K562 (cell line): ENCODE measurements at regions not wholly inside any gene's neighbourhood (a gene's known extent, or its start where the extent isn't known, plus 50 kb on each side); places are given as distances from the start of the nearest gene placed in this dataset.

ENCODE experiments used
- ATAC-seq: fragments of 200-7000 bp; cut with Tn5 transposase; 3 replicates; pipeline ENCODE4 v1.9.1; 2020; ENCODE audit warnings: moderate library complexity
- BruUV-seq: library from RNA; stranded (reverse); fragments of 400-500 nt; replicated peaks from 2 replicates; lab custom pipeline; 2021; lab: Mats Ljungman, UMichigan
- CTCF ChIA-PET: fragments of 300-600 bp; formaldehyde crosslinking; extraction: SDS; loops from one replicate; lab custom pipeline; 2021; ENCODE audit warnings: low intra/inter-chr PET ratio; lab: Yijun Ruan, JAX
- POLR2A ChIA-PET: fragments of 300-600, 350-650 bp; sonication (Branson Sonifier 250); formaldehyde crosslinking; extraction: SDS; loops from one replicate; lab custom pipeline; 2021; ENCODE audit warnings: antibody characterized with exemption, inconsistent platforms; lab: Yijun Ruan, JAX
- DNase-seq, 4 experiments: peaks; one replicate each; pipeline versions ENCODE4 v3.0.0 to v3.0.0-alpha.2; 2011 to 2018; ENCODE audit warnings: low spot score in 3 of 4, mixed read lengths in 3 of 4; ENCODE audit errors: extremely low read depth in 1 of 4
- FAIRE-seq: peaks from 2 replicates; lab custom pipeline; 2011; peaks lifted over from hg19 to GRCh38; lab: Jason Lieb, UNC
- H2AFZ ChIP-seq: 2 replicates; pipeline ENCODE4 v1.6.0; 2011; ENCODE audit warnings: low read depth, low read length, control low read depth, inconsistent platforms
- H3K27ac ChIP-seq: fragments of 200-600 bp; 3 replicates; pipeline ENCODE4 v1.8.0; 2011; ENCODE audit warnings: low read depth, mild to moderate bottlenecking, control low read depth, inconsistent platforms, low read length, moderate library complexity, mixed read lengths; ENCODE audit errors: extremely low read depth
- H3K27me3 ChIP-seq, 2 experiments: fragments of 300-600 bp in 1 of 2; 2 replicates in 1 of 2; 3 replicates in 1 of 2; pipeline versions ENCODE4 v1.6.0 to v1.8.0; 2011; ENCODE audit warnings: inconsistent platforms in 2 of 2, low read length in 2 of 2, mild to moderate bottlenecking in 1 of 2, mixed read lengths in 1 of 2, moderate library complexity in 1 of 2; ENCODE audit not compliant: control insufficient read depth in 2 of 2, insufficient read depth in 2 of 2
- H3K36me3 ChIP-seq: fragments of 300-600 bp; 3 replicates; pipeline ENCODE4 v1.8.0; 2011; ENCODE audit warnings: mild to moderate bottlenecking, low read length, inconsistent platforms; ENCODE audit not compliant: control insufficient read depth, insufficient read depth
- H3K4me1 ChIP-seq, 2 experiments: fragments of 200-600 bp in 1 of 2; replicated peaks in 1 of 2; 2 replicates in 1 of 2; 3 replicates in 1 of 2; pipeline versions ENCODE4 v1.5.1 to v1.8.0; 2011; ENCODE audit warnings: inconsistent platforms in 2 of 2, low read length in 2 of 2, mild to moderate bottlenecking in 1 of 2, mixed read lengths in 1 of 2, moderate library complexity in 1 of 2; ENCODE audit not compliant: control insufficient read depth in 2 of 2, insufficient read depth in 2 of 2
- H3K4me2 ChIP-seq: 2 replicates; pipeline ENCODE4 v1.6.1; 2011; ENCODE audit warnings: low read length, control low read depth, inconsistent platforms, mixed read lengths; ENCODE audit not compliant: insufficient read depth
- H3K4me3 ChIP-seq: fragments of 200-600 bp; sonication (generic), shearing (Covaris generic); 2 replicates; pipeline ENCODE4 v1.5.1; 2016; ENCODE audit warnings: control low read depth, inconsistent platforms
- H3K79me2 ChIP-seq: fragments of 200-600 bp; 3 replicates; pipeline ENCODE4 v1.8.0; 2011; ENCODE audit warnings: low read length, inconsistent platforms; ENCODE audit not compliant: control insufficient read depth, insufficient read depth
- H3K9ac ChIP-seq, 2 experiments: 2 replicates each; pipeline versions ENCODE4 v1.6.0 to v1.6.1; 2011; ENCODE audit warnings: low read depth in 2 of 2, low read length in 2 of 2, control low read depth in 1 of 2, inconsistent platforms in 1 of 2, mild to moderate bottlenecking in 1 of 2, mixed read lengths in 1 of 2; ENCODE audit not compliant: insufficient read depth in 1 of 2
- H3K9me1 ChIP-seq: one replicate; pipeline ENCODE4 v1.6.0; 2011; ENCODE audit warnings: inconsistent platforms, mild to moderate bottlenecking, low read length, moderate library complexity; ENCODE audit not compliant: control insufficient read depth, insufficient read depth
- H3K9me3 ChIP-seq: replicated peaks from 2 replicates; pipeline ENCODE4 v1.5.1; 2011; ENCODE audit warnings: low read depth, low read length, inconsistent platforms; ENCODE audit not compliant: control insufficient read depth, insufficient read depth
- H4K20me1 ChIP-seq: replicated peaks from 2 replicates; pipeline ENCODE4 v1.6.1; 2011; ENCODE audit warnings: low read length, inconsistent platforms, mixed read lengths; ENCODE audit not compliant: control insufficient read depth, insufficient read depth
- HNRNPK ChIP-seq: fragments of 200-400 bp; formaldehyde crosslinking; IDR thresholded peaks from one replicate; pipeline ENCODE4 v1.6.1; 2018; ENCODE audit warnings: mild to moderate bottlenecking, low read depth, low read length; ENCODE audit not compliant: poor library complexity, severe bottlenecking
- LEF1 ChIP-seq: fragments of 450-650 bp; IDR thresholded peaks from 2 replicates; pipeline ENCODE4 v1.6.1; 2016; ENCODE audit warnings: mild to moderate bottlenecking
- MCM2 ChIP-seq: fragments of 450-650 bp; IDR thresholded peaks from 2 replicates; pipeline ENCODE4 v1.6.1; 2017; ENCODE audit warnings: low read depth, mild to moderate bottlenecking
- NFIC ChIP-seq: fragments of 450-650 bp; IDR thresholded peaks from 2 replicates; pipeline ENCODE4 v1.6.1; 2017; ENCODE audit warnings: mild to moderate bottlenecking, inconsistent platforms
- PHB ChIP-seq: fragments of 250-450 bp; sonication (Bioruptor Pico); IDR thresholded peaks from 2 replicates; pipeline ENCODE4 v1.5.0; 2021
- PYGO2 ChIP-seq: fragments of 450-650 bp; IDR thresholded peaks from 2 replicates; pipeline ENCODE4 v1.6.1; 2016; ENCODE audit warnings: mild to moderate bottlenecking, missing genetic modification characterization, moderate library complexity, missing compliant biosample characterization
- SNRNP70 ChIP-seq: fragments of 200-400 bp; formaldehyde crosslinking; optimal IDR thresholded peaks from 2 replicates; pipeline ENCODE3; 2017; ENCODE audit warnings: low read depth, low read length
- TSC22D4 ChIP-seq: fragments of 450-650 bp; IDR thresholded peaks from 2 replicates; pipeline ENCODE4 v1.6.1; 2016; ENCODE audit warnings: missing genetic modification characterization, missing biosample characterization, control low read depth
- XRCC5 ChIP-seq: fragments of 200-400 bp; formaldehyde crosslinking; IDR thresholded peaks from 2 replicates; pipeline ENCODE4 v1.6.1; 2017; ENCODE audit warnings: low read depth, mild to moderate bottlenecking, low read length
- ZNF140 ChIP-seq: fragments of 250-450 bp; sonication (Bioruptor Pico); IDR thresholded peaks from 2 replicates; pipeline ENCODE4 v1.8.0; 2021; ENCODE audit warnings: moderate library complexity, mild to moderate bottlenecking, inconsistent platforms
- ZNF282 ChIP-seq: sonication (generic); formaldehyde crosslinking; IDR thresholded peaks from 2 replicates; pipeline ENCODE4 v1.8.1; 2023; ENCODE audit warnings: missing genetic modification reagents
- ZNF347 ChIP-seq: fragments of 450-650 bp; formaldehyde crosslinking; IDR thresholded peaks from 2 replicates; pipeline ENCODE4 v1.4.0; 2020; ENCODE audit warnings: low read depth, mild to moderate bottlenecking, moderate library complexity
- ZNF766 ChIP-seq: fragments of 200-800 bp; sonication (Bioruptor generic); conservative IDR thresholded peaks from 2 replicates; pipeline ENCODE4 v1.6.1; 2016; ENCODE audit warnings: missing genetic modification characterization, missing compliant biosample characterization
- WGBS: fragments of 100-300 bp; shearing (Covaris generic); methylation state at CpG from one replicate; pipeline ENCODE4 v1.1.6; 2016; ENCODE audit warnings: low coverage, mixed read lengths; ENCODE audit not compliant: insufficient coverage; ENCODE audit errors: missing lambda C conversion rate; 5-methylcytosine and 5-hydroxymethylcytosine counted together
- in situ Hi-C: fragments of 300-500 bp; cut with MboI; formaldehyde crosslinking; loops from 4 replicates; pipeline ENCODE4 v1.15.0; 2018; ENCODE audit warnings: inconsistent platforms, mixed read lengths
- intact Hi-C: fragments of 100-400 bp; cut with micrococcal nuclease; formaldehyde crosslinking; loops from 2 replicates; pipeline ENCODE4 v1.14.2; 2022
- TF ChIP-seq, protein P1 (sequence below), 2 experiments: fragments of 150-350 bp in 1 of 2; IDR thresholded peaks; 2 replicates each; pipeline ENCODE4 v1.6.1; 2012 to 2016; ENCODE audit warnings: low read depth in 2 of 2, low read length in 2 of 2, mild to moderate bottlenecking in 1 of 2, moderate library complexity in 1 of 2
- TF ChIP-seq, protein P2 (sequence below): fragments of 450-650 bp; IDR thresholded peaks from 2 replicates; pipeline ENCODE4 v1.6.1; 2017; ENCODE audit warnings: antibody characterized with exemption
- TF ChIP-seq, protein P3 (sequence below): fragments of 250-450 bp; sonication (Bioruptor Pico); IDR thresholded peaks from 2 replicates; pipeline ENCODE4 v1.5.0; 2021
- TF ChIP-seq, protein P4 (sequence below): fragments of 250-450 bp; sonication (Bioruptor Pico); IDR thresholded peaks from 2 replicates; pipeline ENCODE4 v1.9.0; 2021; ENCODE audit warnings: mild to moderate bottlenecking

DNA sequence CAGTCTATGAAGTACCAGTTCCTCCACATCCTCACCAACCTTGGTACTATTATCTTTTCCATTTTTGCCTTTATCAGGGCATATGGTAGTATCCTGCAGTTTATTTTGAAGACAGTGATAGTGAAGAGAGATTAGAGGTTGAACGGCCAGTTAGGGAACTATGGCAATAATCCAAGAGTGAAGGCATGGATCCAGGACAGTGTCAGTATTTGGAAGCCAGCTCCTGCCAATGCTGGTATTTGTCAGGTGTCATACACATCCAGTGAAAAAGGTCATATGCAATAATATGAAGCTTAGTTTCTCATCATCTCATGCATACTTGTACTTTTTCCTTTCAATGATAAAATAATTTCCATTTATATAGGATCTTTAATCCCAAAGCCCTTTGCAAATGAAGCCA, 56.8 kb upstream of the KCNMB2 start:
- Histone ChIP-seq H3K4me3 (no peak overlapping the region), H3K4me1 (no peaks in the 10 kb centered on the region), H2AFZ (no peak overlapping the region), H3K27ac (no peak overlapping the region), H3K9me3 (no peaks in the 10 kb centered on the region), H3K36me3 (no peaks in the 10 kb centered on the region), H3K4me2 (no peak overlapping the region), H3K79me2 (no peaks in the 10 kb centered on the region), H3K27me3 (no peaks in the 10 kb centered on the region), H3K9me1 (no peaks in the 10 kb centered on the region), H3K9ac (no peak overlapping the region), H4K20me1 (no peaks in the 10 kb centered on the region)
- POLR2A ChIA-PET: no interaction called here
- 8% methylated on average over 1 of the region's 1 CpG for WGBS
- TF ChIP-seq XRCC5 (no peak), ZNF347 (CRISPR knock-in tag) (no peak), HNRNPK (no peak), ZNF282 (no peak), TSC22D4 (tag) (no peak), PYGO2 (tag) (no peak), ZNF140 (CRISPR knock-in tag) (no peak), SNRNP70 (no peak), LEF1 (no peak), MCM2 (no peak), ZNF766 (CRISPR knock-in tag) (no peak), NFIC (no peak), PHB (CRISPR knock-in tag) (no peak)
- TF ChIP-seq, protein P1, sequence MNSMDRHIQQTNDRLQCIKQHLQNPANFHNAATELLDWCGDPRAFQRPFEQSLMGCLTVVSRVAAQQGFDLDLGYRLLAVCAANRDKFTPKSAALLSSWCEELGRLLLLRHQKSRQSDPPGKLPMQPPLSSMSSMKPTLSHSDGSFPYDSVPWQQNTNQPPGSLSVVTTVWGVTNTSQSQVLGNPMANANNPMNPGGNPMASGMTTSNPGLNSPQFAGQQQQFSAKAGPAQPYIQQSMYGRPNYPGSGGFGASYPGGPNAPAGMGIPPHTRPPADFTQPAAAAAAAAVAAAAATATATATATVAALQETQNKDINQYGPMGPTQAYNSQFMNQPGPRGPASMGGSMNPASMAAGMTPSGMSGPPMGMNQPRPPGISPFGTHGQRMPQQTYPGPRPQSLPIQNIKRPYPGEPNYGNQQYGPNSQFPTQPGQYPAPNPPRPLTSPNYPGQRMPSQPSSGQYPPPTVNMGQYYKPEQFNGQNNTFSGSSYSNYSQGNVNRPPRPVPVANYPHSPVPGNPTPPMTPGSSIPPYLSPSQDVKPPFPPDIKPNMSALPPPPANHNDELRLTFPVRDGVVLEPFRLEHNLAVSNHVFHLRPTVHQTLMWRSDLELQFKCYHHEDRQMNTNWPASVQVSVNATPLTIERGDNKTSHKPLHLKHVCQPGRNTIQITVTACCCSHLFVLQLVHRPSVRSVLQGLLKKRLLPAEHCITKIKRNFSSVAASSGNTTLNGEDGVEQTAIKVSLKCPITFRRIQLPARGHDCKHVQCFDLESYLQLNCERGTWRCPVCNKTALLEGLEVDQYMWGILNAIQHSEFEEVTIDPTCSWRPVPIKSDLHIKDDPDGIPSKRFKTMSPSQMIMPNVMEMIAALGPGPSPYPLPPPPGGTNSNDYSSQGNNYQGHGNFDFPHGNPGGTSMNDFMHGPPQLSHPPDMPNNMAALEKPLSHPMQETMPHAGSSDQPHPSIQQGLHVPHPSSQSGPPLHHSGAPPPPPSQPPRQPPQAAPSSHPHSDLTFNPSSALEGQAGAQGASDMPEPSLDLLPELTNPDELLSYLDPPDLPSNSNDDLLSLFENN (IDR thresholded peaks at IDR 0.05; ENCODE audit: low read depth in 2 of 2, low read length in 2 of 2): no peak
- TF ChIP-seq, protein P2, sequence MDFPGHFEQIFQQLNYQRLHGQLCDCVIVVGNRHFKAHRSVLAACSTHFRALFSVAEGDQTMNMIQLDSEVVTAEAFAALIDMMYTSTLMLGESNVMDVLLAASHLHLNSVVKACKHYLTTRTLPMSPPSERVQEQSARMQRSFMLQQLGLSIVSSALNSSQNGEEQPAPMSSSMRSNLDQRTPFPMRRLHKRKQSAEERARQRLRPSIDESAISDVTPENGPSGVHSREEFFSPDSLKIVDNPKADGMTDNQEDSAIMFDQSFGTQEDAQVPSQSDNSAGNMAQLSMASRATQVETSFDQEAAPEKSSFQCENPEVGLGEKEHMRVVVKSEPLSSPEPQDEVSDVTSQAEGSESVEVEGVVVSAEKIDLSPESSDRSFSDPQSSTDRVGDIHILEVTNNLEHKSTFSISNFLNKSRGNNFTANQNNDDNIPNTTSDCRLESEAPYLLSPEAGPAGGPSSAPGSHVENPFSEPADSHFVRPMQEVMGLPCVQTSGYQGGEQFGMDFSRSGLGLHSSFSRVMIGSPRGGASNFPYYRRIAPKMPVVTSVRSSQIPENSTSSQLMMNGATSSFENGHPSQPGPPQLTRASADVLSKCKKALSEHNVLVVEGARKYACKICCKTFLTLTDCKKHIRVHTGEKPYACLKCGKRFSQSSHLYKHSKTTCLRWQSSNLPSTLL: no peak
- TF ChIP-seq, protein P3, sequence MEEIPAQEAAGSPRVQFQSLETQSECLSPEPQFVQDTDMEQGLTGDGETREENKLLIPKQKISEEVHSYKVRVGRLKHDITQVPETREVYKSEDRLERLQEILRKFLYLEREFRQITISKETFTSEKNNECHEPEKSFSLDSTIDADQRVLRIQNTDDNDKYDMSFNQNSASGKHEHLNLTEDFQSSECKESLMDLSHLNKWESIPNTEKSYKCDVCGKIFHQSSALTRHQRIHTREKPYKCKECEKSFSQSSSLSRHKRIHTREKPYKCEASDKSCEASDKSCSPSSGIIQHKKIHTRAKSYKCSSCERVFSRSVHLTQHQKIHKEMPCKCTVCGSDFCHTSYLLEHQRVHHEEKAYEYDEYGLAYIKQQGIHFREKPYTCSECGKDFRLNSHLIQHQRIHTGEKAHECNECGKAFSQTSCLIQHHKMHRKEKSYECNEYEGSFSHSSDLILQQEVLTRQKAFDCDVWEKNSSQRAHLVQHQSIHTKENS (CRISPR knock-in tag): no peak
- TF ChIP-seq, protein P4, sequence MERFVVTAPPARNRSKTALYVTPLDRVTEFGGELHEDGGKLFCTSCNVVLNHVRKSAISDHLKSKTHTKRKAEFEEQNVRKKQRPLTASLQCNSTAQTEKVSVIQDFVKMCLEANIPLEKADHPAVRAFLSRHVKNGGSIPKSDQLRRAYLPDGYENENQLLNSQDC: no peak
- ATAC-seq: no peak
- CTCF ChIA-PET: no interaction called here
- intact Hi-C loops (no loop called here), in situ Hi-C loops (no loop called here)
- no peak for DNase-seq
- no TSS peak for BruUV-seq
- no peak for FAIRE-seq
